MCF 10A (cell line): ENCODE measurements at regions not wholly inside any gene's neighbourhood (a gene's known extent, or its start where the extent isn't known, plus 50 kb on each side); places are given as distances from the start of the nearest gene placed in this dataset.

Experiments used
- BruUV-seq: library from RNA; stranded (reverse); fragments of 400-500 nt; replicated peaks from 2 replicates; lab custom pipeline; 2021; lab: Mats Ljungman, UMichigan
- CTCF ChIA-PET: fragments of 300-600 bp; sonication (Branson Sonifier 250); formaldehyde crosslinking; extraction: SDS; loops from one replicate; lab custom pipeline; 2021; ENCODE audit warnings: antibody characterized with exemption, inconsistent platforms; lab: Yijun Ruan, JAX
- POLR2A ChIA-PET: fragments of 300-600, 350-650 bp; sonication (Branson Sonifier 250); formaldehyde crosslinking; extraction: SDS; loops from one replicate; lab custom pipeline; 2020; ENCODE audit warnings: antibody characterized with exemption, inconsistent platforms; lab: Yijun Ruan, JAX
- DNase-seq: peaks from one replicate; pipeline ENCODE4 v3.0.0-alpha.2; 2018; ENCODE audit not compliant: unreplicated experiment
- H3K27ac Mint-ChIP-seq: one replicate; pipeline ENCODE4 v1.8.0; 2022; ENCODE audit warnings: mild to moderate bottlenecking, low read depth, mixed read lengths; ENCODE audit not compliant: unreplicated experiment
- H3K27me3 Mint-ChIP-seq: one replicate; pipeline ENCODE4 v1.8.0; 2022; ENCODE audit warnings: mixed read lengths; ENCODE audit not compliant: insufficient read depth, unreplicated experiment
- H3K36me3 Mint-ChIP-seq: one replicate; pipeline ENCODE4 v1.8.0; 2022; ENCODE audit warnings: mild to moderate bottlenecking, moderate library complexity, mixed read lengths; ENCODE audit not compliant: insufficient read depth, unreplicated experiment
- H3K4me1 Mint-ChIP-seq: one replicate; pipeline ENCODE4 v1.8.0; 2022; ENCODE audit warnings: mixed read lengths; ENCODE audit not compliant: insufficient read depth, unreplicated experiment
- H3K4me3 Mint-ChIP-seq: one replicate; pipeline ENCODE4 v1.8.0; 2022; ENCODE audit warnings: mild to moderate bottlenecking, moderate library complexity, mixed read lengths; ENCODE audit not compliant: unreplicated experiment
- H3K9me3 Mint-ChIP-seq: one replicate; pipeline ENCODE4 v1.8.0; 2022; ENCODE audit warnings: mixed read lengths; ENCODE audit not compliant: unreplicated experiment
- intact Hi-C: fragments of 100-400 bp; cut with micrococcal nuclease; formaldehyde crosslinking; loops from 2 replicates; pipeline ENCODE4 v1.14.1; 2022
- TF ChIP-seq, protein P1 (sequence below): fragments of 200-600 bp; IDR thresholded peaks from one replicate; pipeline ENCODE4 v1.8.0; 2022; ENCODE audit warnings: antibody characterized with exemption, mild to moderate bottlenecking; ENCODE audit not compliant: unreplicated experiment

DNA sequence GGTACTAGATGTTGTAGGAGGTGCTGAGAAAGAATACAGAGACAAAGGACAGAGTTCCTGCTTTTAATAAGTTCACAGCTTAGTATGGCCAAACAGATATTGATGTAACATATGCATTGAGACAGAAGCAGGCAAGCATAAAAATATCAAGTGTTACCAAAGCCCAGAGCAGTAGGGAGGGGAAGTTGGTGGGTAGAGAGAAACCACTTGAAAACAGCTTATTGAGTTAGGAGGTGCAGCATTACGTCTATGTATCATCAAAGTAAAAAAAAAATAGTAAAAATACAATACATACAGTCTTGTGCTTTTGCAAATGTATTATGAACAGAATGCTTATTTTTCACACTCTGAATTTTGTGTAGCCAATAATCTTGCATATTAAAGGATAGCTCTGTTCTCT is 441.8 kb upstream of the SGCD start:
- Mint-ChIP-seq H3K4me3 (no peak overlapping the region), H3K4me1 (no peaks in the 10 kb centered on the region), H3K9me3 (no peaks in the 10 kb centered on the region), H3K27me3 (no peaks in the 10 kb centered on the region), H3K36me3 (no peaks in the 10 kb centered on the region), H3K27ac (no peak overlapping the region)
- ChIA-PET POLR2A (no interaction called here), CTCF (no interaction called here)
- intact Hi-C loops, result no loop called here
- no peak for DNase-seq
- no TSS peak for BruUV-seq
- TF ChIP-seq, protein P1, sequence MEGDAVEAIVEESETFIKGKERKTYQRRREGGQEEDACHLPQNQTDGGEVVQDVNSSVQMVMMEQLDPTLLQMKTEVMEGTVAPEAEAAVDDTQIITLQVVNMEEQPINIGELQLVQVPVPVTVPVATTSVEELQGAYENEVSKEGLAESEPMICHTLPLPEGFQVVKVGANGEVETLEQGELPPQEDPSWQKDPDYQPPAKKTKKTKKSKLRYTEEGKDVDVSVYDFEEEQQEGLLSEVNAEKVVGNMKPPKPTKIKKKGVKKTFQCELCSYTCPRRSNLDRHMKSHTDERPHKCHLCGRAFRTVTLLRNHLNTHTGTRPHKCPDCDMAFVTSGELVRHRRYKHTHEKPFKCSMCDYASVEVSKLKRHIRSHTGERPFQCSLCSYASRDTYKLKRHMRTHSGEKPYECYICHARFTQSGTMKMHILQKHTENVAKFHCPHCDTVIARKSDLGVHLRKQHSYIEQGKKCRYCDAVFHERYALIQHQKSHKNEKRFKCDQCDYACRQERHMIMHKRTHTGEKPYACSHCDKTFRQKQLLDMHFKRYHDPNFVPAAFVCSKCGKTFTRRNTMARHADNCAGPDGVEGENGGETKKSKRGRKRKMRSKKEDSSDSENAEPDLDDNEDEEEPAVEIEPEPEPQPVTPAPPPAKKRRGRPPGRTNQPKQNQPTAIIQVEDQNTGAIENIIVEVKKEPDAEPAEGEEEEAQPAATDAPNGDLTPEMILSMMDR, result no peak

DNA sequence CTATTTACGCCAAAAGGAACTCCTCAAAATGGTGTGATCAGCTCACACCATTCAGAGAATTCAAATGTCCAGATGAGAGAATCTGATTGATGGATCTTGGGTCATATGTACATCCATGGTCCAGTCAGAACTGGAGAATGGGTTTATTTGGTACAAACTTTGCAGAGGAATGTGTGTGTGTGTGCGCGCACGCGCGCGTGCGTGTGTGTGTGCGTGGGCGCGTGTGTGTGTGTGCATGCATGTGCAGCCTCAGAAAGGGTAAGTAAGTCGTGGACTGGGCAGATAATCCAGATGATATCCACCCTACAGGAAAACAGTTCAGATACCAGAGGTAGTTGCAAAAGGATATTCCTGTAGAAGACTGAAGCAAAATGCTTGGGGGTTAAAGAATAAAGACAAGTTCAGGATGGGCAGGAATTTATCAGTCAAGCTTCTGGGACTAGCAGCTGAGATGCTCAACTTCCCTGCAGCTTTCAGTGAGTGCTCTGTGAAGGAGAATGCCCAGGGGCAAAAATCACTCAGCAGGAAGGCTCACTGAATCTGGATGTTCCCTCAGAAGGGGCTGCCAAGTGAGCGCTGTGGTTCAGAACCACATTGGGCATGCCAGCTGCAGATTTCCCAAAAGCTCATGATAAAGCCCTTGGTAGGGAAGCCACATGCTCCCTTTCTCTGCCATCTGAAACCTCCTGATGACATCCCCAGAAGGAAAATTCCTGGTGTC is 440.5 kb upstream of the SGCD start:
- intact Hi-C loops, result no loop called here
- ChIA-PET CTCF (interaction anchor here (0.5 kb wide), 1 partner anchor 733 kb away, joined by 3 read pairs; no protein-coding TSS in a partner anchor), POLR2A (no interaction called here)
- DNase-seq, result no peak
- Mint-ChIP-seq H3K4me3 (no peak overlapping the region), H3K4me1 (no peaks in the 10 kb centered on the region), H3K9me3 (no peaks in the 10 kb centered on the region), H3K27me3 (no peaks in the 10 kb centered on the region), H3K27ac (no peak overlapping the region), H3K36me3 (no peaks in the 10 kb centered on the region)
- BruUV-seq, result no TSS peak
- TF ChIP-seq, protein P1, result no peak

DNA sequence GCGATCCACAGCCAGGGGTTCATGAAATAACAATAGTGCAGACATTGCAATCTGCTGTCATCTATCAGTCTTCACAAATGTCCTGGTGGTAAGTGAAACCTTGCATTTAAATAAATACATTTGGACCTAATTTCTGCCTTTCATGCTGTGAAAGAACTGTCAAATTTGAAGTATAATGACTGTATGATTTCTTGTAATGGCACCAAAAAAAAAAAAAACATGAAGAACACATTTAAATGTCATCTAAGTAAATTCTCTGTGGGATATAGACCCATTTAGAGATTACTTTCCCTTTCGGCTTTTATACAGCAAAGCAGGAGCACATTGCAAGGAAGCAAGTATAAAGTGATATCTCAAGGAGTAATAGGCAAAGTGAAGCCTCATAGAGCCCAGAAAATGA is 431.5 kb upstream of the SGCD start:
- H3K4me1 Mint-ChIP-seq, result peaks cover 5% of the 10 kb centered on the region
- intact Hi-C loops, result no loop called here
- ChIA-PET CTCF (interaction anchor here (0.6 to 1.5 kb wide), 2 partner anchors 8 to 64 kb away, joined by 3 to 4 read pairs; no protein-coding TSS in a partner anchor), POLR2A (no interaction called here)
- TF ChIP-seq, protein P1, result no peak
- BruUV-seq, result no TSS peak
- no peak overlapping the region for H3K4me3 Mint-ChIP-seq
- DNase-seq, result no peak
- H3K27me3 Mint-ChIP-seq, result no peaks in the 10 kb centered on the region
- no peaks in the 10 kb centered on the region for H3K36me3 Mint-ChIP-seq
- no peaks in the 10 kb centered on the region for H3K9me3 Mint-ChIP-seq
- H3K27ac Mint-ChIP-seq, result no peak overlapping the region

DNA sequence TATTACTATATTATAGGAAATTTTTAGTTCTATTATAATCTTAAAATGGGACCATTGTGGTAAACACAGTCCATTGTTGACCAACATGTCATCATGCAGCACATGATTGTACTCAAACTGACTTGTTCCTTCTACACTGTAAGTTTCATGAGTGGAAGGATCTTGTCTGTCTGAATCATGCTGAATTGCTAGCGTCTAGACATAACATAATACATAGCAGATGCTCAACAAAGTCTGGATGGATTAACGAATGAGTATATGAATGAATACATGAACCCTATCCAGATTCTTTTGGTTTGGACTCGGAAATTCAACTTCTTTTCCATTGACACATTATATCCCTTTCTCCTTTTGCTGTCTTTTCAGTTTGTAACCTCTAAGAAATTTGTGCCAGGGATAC is 429.2 kb upstream of the SGCD start:
- H3K4me1 Mint-ChIP-seq, result peaks cover 5% of the 10 kb centered on the region
- POLR2A ChIA-PET, result no interaction called here
- BruUV-seq, result no TSS peak
- no peak overlapping the region for H3K4me3 Mint-ChIP-seq
- H3K9me3 Mint-ChIP-seq, result no peaks in the 10 kb centered on the region
- TF ChIP-seq, protein P1, result no peak
- CTCF ChIA-PET, result interaction anchor here (0.5 kb wide), 1 partner anchor 1128 kb away, joined by 3 read pairs; no protein-coding TSS in a partner anchor
- H3K27me3 Mint-ChIP-seq, result no peaks in the 10 kb centered on the region
- no peak for DNase-seq
- H3K36me3 Mint-ChIP-seq, result no peaks in the 10 kb centered on the region
- intact Hi-C loops, result no loop called here
- no peak overlapping the region for H3K27ac Mint-ChIP-seq
